SW480 (cell line): ENCODE measurements at regions not wholly inside any gene's neighbourhood (a gene's known extent, or its start where the extent isn't known, plus 50 kb on each side); places are given as distances from the start of the nearest gene placed in this dataset.

ENCODE experiments used
- DNase-seq: peaks from one replicate; pipeline ENCODE4 v3.0.0-alpha.2; 2016; ENCODE audit warnings: low spot score

- DNase-seq, result peak; percentile 39
Measured at GRCh38 chr2:43171789-43172188, 54.6 kb downstream of the ZFP36L2 start.

DNA sequence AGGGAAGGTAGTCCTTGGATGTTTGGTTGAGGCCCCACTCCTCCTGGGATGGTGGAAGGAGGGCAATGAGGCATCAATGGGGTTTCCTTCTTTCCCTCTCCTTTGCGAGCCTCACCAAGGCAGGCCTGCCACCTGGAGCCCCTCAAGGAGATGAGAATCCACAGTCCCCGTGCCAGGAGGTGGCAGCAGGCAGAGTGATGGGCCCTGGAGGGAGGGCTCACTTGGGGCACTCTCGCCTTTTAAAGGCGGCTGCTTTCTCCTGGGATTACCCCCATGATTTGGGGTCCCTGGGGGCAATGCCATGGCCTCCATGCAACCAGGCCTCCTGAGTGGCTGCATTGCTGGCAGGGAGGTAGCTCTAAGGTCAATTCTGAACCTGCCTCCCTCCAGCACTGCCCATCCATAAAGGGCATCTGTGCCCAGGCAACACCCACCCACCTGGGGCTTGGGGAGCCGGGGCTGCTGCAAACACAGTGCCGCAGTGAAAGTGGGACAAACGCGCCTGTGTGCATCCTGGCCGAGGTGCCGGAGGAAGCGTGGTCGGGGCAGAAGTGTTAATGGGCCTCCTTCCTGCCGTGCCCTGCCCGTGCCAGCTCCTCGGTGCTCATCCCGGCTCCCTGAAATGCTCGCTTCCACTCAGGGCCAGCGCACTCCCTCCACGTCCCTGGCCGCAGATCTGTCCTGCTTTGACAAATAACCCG lies 55.9 kb downstream of the ZFP36L2 start:
- peak; percentile 23 for DNase-seq

- peak; percentile 41 for DNase-seq
Measured at GRCh38 chr2:43169987-43170386, 56.4 kb downstream of the ZFP36L2 start.

GRCh38 chr2:43169099-43169945 lies 57.1 kb downstream of the ZFP36L2 start:
- DNase-seq, result peak; percentile 93

- DNase-seq, result no peak
Measured at GRCh38 chr2:43168016-43168369, 58.4 kb downstream of the ZFP36L2 start.

DNA sequence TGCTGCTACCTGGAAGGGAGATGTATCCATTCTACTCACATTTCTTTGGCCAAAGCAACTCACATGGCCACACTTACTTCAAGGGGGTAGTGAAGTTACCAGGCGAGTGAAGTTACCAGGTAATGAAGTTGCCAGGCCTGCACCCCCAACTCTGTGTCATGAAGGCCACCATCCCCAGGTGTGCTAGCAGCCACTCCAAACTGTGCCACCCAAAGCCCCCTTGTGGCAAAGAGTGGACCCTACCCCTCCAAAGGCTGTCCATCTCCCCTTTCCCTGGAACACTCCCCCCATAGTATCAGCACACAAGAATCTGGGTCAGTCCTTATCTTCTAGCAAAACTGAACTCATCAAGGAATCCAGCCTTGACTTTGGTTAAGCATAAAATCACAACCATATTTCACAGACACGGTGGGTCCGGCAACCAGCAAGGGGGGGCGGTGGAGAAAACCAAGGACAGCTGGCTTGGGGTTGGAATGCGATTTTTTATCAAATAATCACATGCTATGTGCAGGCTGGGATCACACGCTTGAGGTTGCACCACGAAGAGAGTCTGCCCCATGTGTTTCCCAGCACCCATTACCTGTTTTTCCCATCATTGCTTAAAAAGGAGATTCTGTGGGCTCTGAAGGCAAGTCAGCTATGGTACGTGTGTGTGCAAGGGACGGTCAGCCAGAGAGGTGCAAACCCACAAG lies 60.9 kb downstream of the ZFP36L2 start:
- no peak for DNase-seq

- DNase-seq, result no peak
Measured at GRCh38 chr2:43164686-43165085, 61.7 kb downstream of the ZFP36L2 start.

GRCh38 chr2:43163584-43164270 lies 62.7 kb downstream of the ZFP36L2 start:
- no peak for DNase-seq

GRCh38 chr2:43162511-43162776 lies 64.0 kb downstream of the ZFP36L2 start:
- no peak for DNase-seq

- DNase-seq, result peak; percentile 38
Measured at GRCh38 chr2:43161650-43162510, 64.5 kb downstream of the ZFP36L2 start.

- peak; percentile 48 for DNase-seq
Measured at GRCh38 chr2:43160778-43161177, 65.6 kb downstream of the ZFP36L2 start.

DNA sequence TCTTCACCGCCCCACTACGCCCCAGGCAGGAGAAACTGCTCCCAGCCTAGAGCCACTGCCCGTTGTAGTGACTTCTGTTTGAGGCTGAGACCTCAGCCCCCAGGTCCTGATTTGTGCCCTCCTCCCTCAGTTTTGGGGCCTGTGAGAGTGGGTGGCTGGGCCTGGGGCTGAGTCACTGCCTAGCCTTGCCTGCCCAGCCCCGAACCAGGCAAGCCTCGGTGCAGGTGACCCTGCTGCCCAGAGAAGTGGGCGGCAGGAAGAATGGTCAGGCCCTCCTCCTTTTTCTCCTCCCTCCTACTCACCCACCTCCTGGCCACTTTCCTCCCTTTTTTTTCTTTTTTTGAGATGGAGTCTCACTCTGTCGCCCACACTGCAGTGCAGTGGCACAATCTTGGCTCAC lies 66.6 kb downstream of the ZFP36L2 start:
- no peak for DNase-seq

DNA sequence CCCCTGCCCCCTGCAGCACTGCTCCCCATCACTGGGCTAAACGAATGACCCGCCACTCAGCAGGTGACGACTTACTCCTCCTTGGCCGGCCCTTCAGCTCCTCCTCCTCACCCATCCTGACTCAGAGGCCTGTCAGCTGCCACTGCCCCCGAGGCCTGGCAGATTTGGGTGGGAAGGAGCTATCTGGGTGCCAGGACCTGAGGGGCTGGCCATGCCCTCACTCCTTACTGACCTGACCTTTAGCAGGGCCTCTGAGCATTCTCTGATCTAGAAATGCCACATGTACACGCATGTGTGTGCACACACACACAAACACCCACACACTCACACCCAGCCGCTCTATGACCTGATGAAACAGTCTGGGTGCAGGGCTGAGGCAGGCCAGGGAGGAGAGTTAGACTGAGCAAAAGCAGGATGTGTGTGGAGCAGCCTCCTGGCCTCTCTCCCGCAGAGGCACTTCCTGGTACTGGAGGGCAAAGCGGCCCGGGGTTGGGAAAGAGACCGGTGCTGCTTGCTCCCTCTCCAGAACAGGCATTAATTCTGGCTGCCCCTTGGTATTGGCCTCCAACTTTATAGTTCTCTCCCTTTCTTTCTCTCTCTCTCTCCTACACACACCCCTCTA lies 68.0 kb downstream of the ZFP36L2 start:
- DNase-seq, result peak; percentile 90

GRCh38 chr2:43157506-43158246 lies 68.7 kb downstream of the ZFP36L2 start:
- DNase-seq, result peak; percentile 28

DNA sequence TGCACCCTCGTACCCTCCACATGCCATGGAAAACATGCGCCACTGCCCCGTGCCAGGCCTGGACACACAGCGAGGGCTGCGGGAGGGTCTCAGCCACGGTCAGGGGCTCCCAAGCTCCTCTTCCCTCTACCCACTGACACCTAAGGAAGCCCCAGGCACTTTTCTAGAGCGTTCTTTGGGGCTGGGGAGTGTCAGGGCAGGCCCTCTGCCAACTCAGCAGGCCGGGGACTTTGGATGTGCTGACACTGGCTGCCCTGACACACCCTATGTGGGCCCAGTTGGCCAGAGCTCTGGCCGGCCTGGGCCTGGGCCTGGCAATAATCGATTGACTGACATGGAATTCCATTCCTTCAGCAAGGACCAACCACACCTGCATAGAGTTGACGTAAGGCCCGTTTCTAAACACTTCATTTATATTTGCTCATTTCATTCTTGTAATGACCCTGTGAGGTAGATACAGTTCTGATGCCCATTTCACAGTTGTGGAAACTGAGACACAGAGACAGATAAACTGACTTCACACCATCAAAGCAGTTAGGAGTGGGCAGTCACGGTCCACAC lies 70.5 kb downstream of the ZFP36L2 start:
- DNase-seq, result no peak

- no peak for DNase-seq
Measured at GRCh38 chr2:43154685-43155084, 71.7 kb downstream of the ZFP36L2 start.

DNA sequence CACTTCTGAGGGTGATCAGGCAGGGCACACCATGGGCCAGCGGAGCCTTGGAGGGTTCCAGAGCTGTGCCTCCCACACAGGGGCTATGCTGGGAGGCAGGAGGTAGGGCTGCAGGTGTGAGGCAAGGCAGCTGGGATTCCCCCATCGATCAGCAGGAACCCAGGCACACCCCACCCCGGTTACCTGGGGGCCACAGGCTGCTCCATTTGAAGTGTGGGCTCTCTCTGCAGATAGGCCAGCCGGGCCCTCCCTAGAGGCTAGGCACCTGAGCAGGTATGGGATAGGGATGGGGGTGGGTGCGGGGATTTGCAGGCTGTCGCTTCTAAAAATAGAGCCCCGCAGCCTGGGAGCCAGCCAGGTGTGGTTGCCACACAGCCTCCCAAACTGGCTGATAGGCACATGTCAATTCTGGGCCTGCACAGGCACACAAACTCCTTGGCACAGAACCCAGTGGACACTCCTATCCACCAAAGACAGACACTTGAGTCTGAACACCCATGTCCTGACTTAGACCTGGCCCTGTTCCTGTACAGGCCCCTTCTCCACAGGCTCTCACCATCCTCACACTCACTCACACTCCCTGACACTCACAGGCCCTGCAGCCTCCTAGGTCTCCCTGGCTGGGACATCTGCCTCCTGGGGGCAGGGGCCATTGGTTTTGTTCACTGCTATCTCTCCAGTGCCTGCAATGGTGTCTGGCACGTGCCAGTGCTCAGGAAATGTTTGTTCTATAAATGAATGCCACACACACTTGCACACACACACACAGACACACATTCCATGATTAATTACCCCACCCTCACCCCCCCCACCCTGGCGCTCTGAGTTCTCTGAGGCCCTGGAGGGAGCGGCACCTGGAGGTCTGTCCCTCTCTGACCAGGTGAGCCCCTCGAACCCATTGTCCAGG lies 73.4 kb downstream of the ZFP36L2 start:
- peak; percentile 36 for DNase-seq

DNA sequence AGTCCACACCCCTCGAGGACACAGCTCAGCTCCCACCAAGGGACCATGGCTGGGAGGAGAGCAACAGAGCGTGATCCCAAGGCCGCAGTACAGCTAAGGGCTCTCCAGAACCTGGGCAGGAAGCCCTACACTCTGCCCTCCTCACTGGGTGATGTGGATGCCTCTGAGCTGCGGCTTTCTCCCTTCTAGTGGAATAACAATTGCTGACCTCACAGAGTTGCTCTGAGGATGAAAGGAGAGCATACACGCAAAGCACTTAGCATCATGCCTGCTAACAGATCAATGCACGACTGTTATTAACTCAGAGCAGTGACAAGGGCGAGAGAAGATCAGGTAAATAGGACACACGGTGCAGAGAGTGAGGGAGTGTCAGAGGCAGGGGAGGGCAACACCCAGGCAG lies 74.2 kb downstream of the ZFP36L2 start:
- DNase-seq, result peak; percentile 79

DNA sequence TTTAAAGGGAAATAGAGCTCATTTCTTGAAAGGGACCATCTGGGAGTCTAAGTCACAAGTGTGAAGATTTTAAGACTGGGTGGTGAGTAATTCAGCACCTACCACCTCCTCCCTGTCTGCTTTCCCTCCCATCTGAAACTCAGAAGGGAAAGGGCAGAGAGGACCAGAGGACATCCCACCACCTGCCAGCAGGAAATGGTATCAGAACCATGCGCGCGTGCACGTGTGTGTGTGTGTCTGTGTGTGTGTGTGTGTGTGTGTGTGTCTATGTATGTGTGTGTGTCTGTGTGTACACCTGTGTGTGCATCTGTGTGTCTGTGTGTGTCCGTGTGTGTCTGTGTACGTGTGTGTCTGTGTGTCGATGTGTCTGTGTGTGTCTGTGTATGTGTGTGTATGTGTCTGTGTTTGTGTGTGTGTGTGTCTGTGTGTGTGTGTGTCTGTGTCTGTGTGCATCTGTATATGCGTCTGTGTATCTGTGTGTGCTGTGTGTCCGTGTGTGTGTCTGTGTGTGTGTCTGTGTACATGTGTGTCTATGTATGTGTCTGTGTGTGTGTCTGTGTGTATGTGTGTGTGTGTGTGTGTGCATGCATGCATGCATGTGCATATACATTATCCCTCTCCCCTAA lies 76.8 kb downstream of the ZFP36L2 start:
- no peak for DNase-seq
